VCaP (cell line): ENCODE measurements at regions not wholly inside any gene's neighbourhood (a gene's known extent, or its start where the extent isn't known, plus 50 kb on each side); places are given as distances from the start of the nearest gene placed in this dataset.

Source experiments
- H3K27ac ChIP-seq: fragments of 450-650 bp; 2 replicates; pipeline ENCODE4 v1.5.1; 2017
- TF ChIP-seq, protein P1 (sequence below): fragments of 450-650 bp; conservative IDR thresholded peaks from 2 replicates; pipeline ENCODE4 v1.5.1; 2017; ENCODE audit warnings: mild to moderate bottlenecking, moderate library complexity

DNA sequence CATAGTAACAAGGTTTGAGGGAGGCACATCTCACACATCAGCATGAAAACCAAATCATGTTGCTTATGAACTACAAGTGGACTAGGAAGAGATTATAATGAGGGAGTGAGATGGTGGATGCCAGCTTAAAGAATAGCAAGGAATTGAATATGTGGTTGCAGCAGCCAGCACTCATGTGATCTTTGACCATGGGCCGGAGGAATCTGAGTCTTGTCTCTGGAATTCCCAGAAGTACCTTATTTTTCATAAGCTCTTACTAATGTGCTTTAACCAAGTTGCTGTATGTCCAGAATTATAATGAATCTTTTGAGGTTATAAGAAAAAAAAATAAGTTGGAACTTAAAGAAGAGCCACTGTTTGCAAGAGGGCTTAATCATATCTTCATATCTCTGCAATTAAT, 97.0 kb downstream of the DISP1 start:
- TF ChIP-seq, protein P1, sequence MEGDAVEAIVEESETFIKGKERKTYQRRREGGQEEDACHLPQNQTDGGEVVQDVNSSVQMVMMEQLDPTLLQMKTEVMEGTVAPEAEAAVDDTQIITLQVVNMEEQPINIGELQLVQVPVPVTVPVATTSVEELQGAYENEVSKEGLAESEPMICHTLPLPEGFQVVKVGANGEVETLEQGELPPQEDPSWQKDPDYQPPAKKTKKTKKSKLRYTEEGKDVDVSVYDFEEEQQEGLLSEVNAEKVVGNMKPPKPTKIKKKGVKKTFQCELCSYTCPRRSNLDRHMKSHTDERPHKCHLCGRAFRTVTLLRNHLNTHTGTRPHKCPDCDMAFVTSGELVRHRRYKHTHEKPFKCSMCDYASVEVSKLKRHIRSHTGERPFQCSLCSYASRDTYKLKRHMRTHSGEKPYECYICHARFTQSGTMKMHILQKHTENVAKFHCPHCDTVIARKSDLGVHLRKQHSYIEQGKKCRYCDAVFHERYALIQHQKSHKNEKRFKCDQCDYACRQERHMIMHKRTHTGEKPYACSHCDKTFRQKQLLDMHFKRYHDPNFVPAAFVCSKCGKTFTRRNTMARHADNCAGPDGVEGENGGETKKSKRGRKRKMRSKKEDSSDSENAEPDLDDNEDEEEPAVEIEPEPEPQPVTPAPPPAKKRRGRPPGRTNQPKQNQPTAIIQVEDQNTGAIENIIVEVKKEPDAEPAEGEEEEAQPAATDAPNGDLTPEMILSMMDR, result no peak
- H3K27ac ChIP-seq, result peak overlapping the region; percentile 28; the same call in 1 of the 2 replicates

DNA sequence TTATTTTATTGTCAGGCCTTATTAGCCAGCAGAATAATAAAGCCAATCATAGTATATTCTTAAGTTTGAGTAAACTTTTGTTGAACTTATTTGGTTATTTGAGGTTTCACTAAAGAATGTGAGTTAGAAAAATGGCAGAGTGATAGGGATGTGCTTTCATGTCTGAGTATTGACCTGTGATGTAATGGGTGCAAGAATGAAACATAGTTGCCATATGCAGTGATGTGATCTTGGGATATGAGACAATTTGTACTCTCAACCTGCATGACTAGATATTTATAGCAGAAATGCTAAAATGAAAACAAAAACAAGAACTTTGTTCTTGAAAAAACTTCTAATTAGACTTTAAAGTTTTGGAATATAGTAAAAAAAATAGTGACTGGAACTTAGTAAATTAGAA, 97.9 kb downstream of the DISP1 start:
- TF ChIP-seq, protein P1, result no peak
- peak overlapping the region; percentile 28; the same call in 1 of the 2 replicates for H3K27ac ChIP-seq

- H3K27ac ChIP-seq, result no peak overlapping the region
- TF ChIP-seq, protein P1, result no peak
Measured at GRCh38 chr1:222914861-222915632, 100.2 kb downstream of the DISP1 start.

- TF ChIP-seq, protein P1, result no peak
Measured at GRCh38 chr1:222916100-222916499, 101.3 kb downstream of the DISP1 start.

DNA sequence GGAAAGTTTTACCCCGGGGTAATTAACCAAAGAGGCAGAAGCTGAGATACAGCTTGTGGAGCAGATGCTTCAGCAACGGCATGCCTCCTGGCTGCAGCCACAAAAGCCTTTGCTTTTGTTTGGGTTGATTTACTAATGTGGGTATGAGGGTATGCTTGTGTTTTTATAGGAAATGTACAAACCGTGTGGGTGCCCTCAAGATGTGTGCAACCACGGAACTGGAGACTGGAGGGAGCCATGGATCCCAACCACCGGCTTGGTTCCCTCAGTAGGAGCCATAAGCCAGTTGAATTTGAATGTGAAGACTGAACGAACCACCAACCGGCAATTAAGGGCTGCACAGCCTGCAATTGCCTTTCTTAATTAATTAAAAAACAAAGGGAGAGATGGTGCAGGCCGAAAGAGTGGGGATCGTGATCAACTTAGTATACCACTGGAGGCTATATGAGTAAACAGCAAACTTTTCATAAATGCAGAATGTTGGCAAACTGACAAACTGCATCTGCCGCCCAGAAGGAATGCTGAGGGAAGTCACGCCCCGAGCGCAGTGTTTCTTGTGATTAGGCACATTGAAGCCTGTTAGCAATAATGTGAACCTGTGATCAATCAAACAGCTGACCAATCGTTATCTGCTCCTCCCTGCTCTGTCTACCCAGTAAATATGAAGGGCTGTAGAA, 104.1 kb downstream of the DISP1 start:
- H3K27ac ChIP-seq, result no peak overlapping the region
- TF ChIP-seq, protein P1, result no peak

More at GRCh38 chr1:222916100-222916499, 101.3 kb downstream of the DISP1 start:
- H3K27ac ChIP-seq, result no peak overlapping the region

DNA sequence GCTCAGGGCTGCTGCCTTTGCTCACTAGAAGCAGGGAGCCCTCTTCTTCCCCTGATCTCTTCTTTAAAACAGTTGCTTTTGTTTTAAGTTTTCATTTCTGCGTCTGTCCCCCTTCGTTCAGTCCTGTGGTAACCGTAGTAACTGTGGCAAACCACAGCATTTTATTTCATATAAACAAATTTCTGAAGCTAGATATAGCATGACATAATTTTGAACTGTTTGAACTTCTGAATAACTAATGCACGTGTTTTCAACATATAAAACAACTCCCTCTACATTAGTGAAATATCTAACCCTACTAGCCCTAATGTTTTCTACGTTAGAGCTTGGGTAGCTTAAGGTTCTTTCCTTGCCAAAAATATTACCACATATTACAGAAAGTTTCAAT, 104.6 kb downstream of the DISP1 start:
- H3K27ac ChIP-seq, result no peak overlapping the region
- TF ChIP-seq, protein P1, result no peak

- no peak overlapping the region for H3K27ac ChIP-seq
- TF ChIP-seq, protein P1, result no peak
Measured at GRCh38 chr1:222920169-222920568, 105.3 kb downstream of the DISP1 start.
